ENCODE measurements at regions not wholly inside any gene's neighbourhood (a gene's known extent, or its start where the extent isn't known, plus 50 kb on each side); places are given as distances from the start of the nearest gene placed in this dataset.

- no peak for FAIRE-seq
- no peak for ATAC-seq
- no peak overlapping the region for H3K4me3 ChIP-seq
- H3K27ac ChIP-seq, result no peak overlapping the region
- peaks cover 22% of the 10 kb centered on the region; the same call in 2 of the 3 replicates for H3K4me1 ChIP-seq
- ChIA-PET CTCF (no interaction called here), POLR2A (no interaction called here)
- no peak for TF ChIP-seq MAZ (IDR thresholded peaks at IDR 0.05; ENCODE audit: borderline replicate concordance, low read depth, low read length)
- no peak for TF ChIP-seq ZFP36 (IDR thresholded peaks at IDR 0.05; ENCODE audit: borderline replicate concordance, partially characterized antibody)
- TF ChIP-seq CEBPB (IDR thresholded peaks at IDR 0.05), result no peak
- no peak for TF ChIP-seq RARB (CRISPR knock-in tag; IDR thresholded peaks at IDR 0.05)
- TF ChIP-seq CBX8 (IDR thresholded peaks at IDR 0.05), result no peak
- no peak for TF ChIP-seq SREBF2 (IDR thresholded peaks at IDR 0.05)
- WGBS (ENCODE audit: missing lambda C conversion rate), result 71% methylated on average over 3 of the region's 3 CpGs
- DNase-seq (ENCODE audit: low read depth in 1 of 2, low spot score in 1 of 2), result no peak
- no peaks in the 10 kb centered on the region for H3K9me3 ChIP-seq
- no peak overlapping the region for H3K4me2 ChIP-seq
These were observed 98.4 kb upstream of the CAST start for GRCh38 chr5:96563816-96564215.

- CTCF ChIA-PET, result interaction anchor here (2.1 kb wide), 1 partner anchor 35 kb away, joined by 7 read pairs; no protein-coding TSS in a partner anchor
These were observed 96.5 kb upstream of the CAST start for GRCh38 chr5:96565582-96566265.

GRCh38 chr5:96566833-96567587 lies 95.2 kb upstream of the CAST start:
- DNase-seq (ENCODE audit: low read depth in 1 of 2, low spot score in 1 of 2) (no peak), ATAC-seq (no peak), FAIRE-seq (no peak)
- no peak for TF ChIP-seq FOSB (CRISPR knock-in tag; IDR thresholded peaks at IDR 0.05)
- no peak for TF ChIP-seq KDM5A (IDR thresholded peaks at IDR 0.05)
- TF ChIP-seq HEYL (CRISPR knock-in tag; IDR thresholded peaks at IDR 0.05), result no peak
- no peak for TF ChIP-seq ZSCAN20 (CRISPR knock-in tag; IDR thresholded peaks at IDR 0.05)
- TF ChIP-seq JUNB (IDR thresholded peaks at IDR 0.05), result no peak
- no peak for TF ChIP-seq E2F6 (IDR thresholded peaks at IDR 0.05; ENCODE audit: borderline replicate concordance, low read depth)
- no peak for TF ChIP-seq BHLHE40 (IDR thresholded peaks at IDR 0.05; ENCODE audit: low read depth, low read length)
- no peak for TF ChIP-seq MAFK (IDR thresholded peaks at IDR 0.05; ENCODE audit: partially characterized antibody)
- TF ChIP-seq NFE2L2 (conservative IDR thresholded peaks at IDR 0.05; ENCODE audit: low read length), result no peak
- TF ChIP-seq PHF8 (IDR thresholded peaks at IDR 0.05; ENCODE audit: borderline replicate concordance, low read depth), result no peak
- no peak for TF ChIP-seq EHF (CRISPR knock-in tag; IDR thresholded peaks at IDR 0.05)
- TF ChIP-seq TP53 (CRISPR knock-in tag; IDR thresholded peaks at IDR 0.05), result no peak
- no peak for TF ChIP-seq ZC3H11A (IDR thresholded peaks at IDR 0.05)
- CTCF ChIA-PET, result interaction anchor here (1.2 to 2.1 kb wide), 2 partner anchors 14 to 34 kb away, joined by 3 to 7 read pairs; no protein-coding TSS in a partner anchor
- no peak overlapping the region for H3K4me3 ChIP-seq
- POLR2A ChIA-PET, result no interaction called here
- no peaks in the 10 kb centered on the region for H3K9me3 ChIP-seq
- H3K27ac ChIP-seq, result peak overlapping the region in 1 of 2 experiments; percentile 24; a peak in 2 of 6 replicates
- H3K4me2 ChIP-seq, result peak overlapping the region; percentile 24; the same call in 2 of the 3 replicates
- 61% methylated on average over 8 of the region's 8 CpGs for WGBS (ENCODE audit: missing lambda C conversion rate)
- peaks cover 30% of the 10 kb centered on the region; the same call in 2 of the 3 replicates for H3K4me1 ChIP-seq

More at GRCh38 chr5:96565582-96566265, 96.5 kb upstream of the CAST start:
- ATAC-seq (peak; percentile 79 to 80), DNase-seq (ENCODE audit: low read depth in 1 of 2, low spot score in 1 of 2) (peak; percentile 21 to 44), FAIRE-seq (peak; percentile 83)
- H3K4me2 ChIP-seq, result peak overlapping the region; percentile 24; the same call in 1 of the 3 replicates
- TF ChIP-seq TFCP2L1 (CRISPR knock-in tag; IDR thresholded peaks at IDR 0.05) (no peak), FOSL2 (IDR thresholded peaks at IDR 0.05) (no peak), FOSL2 (CRISPR knock-in tag; IDR thresholded peaks at IDR 0.05) (0 out of 2 replicates have a peak, but pooled peaks have one; percentile 21), ESRRA (IDR thresholded peaks at IDR 0.05; ENCODE audit: borderline replicate concordance, low read length) (no peak), CBX2 (IDR thresholded peaks at IDR 0.05; ENCODE audit: borderline replicate concordance, low read depth) (no peak)
- H3K4me1 ChIP-seq, result peaks cover 30% of the 10 kb centered on the region; the same call in 2 of the 3 replicates
- WGBS (ENCODE audit: missing lambda C conversion rate), result 56% methylated on average over 8 of the region's 8 CpGs
- POLR2A ChIA-PET, result no interaction called here
- H3K27ac ChIP-seq, result peak overlapping the region in 1 of 2 experiments; percentile 42; a peak in 3 of 6 replicates
- no peak overlapping the region for H3K4me3 ChIP-seq
- H3K9me3 ChIP-seq, result no peaks in the 10 kb centered on the region
